Endothelial cell of umbilical vein (primary cell): ENCODE measurements at regions not wholly inside any gene's neighbourhood (a gene's known extent, or its start where the extent isn't known, plus 50 kb on each side); places are given as distances from the start of the nearest gene placed in this dataset.

Experiments used
- BruUV-seq: library from RNA; stranded (reverse); fragments of 400-500 nt; replicated peaks from 2 replicates; lab custom pipeline; 2021; lab: Mats Ljungman, UMichigan
- CTCF ChIA-PET: fragments of 300-600, 350-600 bp; sonication (Branson Sonifier 250); formaldehyde crosslinking; loops from one replicate; lab custom pipeline; 2021; ENCODE audit warnings: antibody characterized with exemption, inconsistent platforms; lab: Charles Lee
- POLR2A ChIA-PET: fragments of 300-600, 350-600 bp; sonication (Branson Sonifier 250); formaldehyde crosslinking; loops from one replicate; lab custom pipeline; 2021; ENCODE audit warnings: antibody characterized with exemption, inconsistent platforms; lab: Charles Lee
- DNase-seq: peaks from one replicate; pipeline ENCODE4 v3.0.0-alpha.2; 2011; ENCODE audit warnings: low read depth, low spot score
- FAIRE-seq: peaks from 2 replicates; lab custom pipeline; 2011; peaks lifted over from hg19 to GRCh38; lab: Jason Lieb, UNC
- H2AFZ ChIP-seq: 2 replicates; pipeline ENCODE4 v1.6.0; 2012; ENCODE audit warnings: low read depth, low read length, control low read depth, inconsistent platforms
- H3K27ac ChIP-seq: 2 replicates; pipeline ENCODE4 v1.5.1; 2011; ENCODE audit warnings: low read depth, mild to moderate bottlenecking, control low read depth, low read length, moderate library complexity; ENCODE audit not compliant: insufficient read depth
- H3K27me3 ChIP-seq, 2 experiments: 2 replicates each; pipeline versions ENCODE4 v1.6.0 to v1.6.1; 2011; ENCODE audit warnings: low read length in 2 of 2, mixed read lengths in 1 of 2; ENCODE audit not compliant: control insufficient read depth in 2 of 2, insufficient read depth in 2 of 2
- H3K36me3 ChIP-seq, 2 experiments: 2 replicates in 1 of 2; 3 replicates in 1 of 2; pipeline ENCODE4 v1.5.1; 2011; ENCODE audit warnings: low read length in 2 of 2, mild to moderate bottlenecking in 1 of 2, moderate library complexity in 1 of 2; ENCODE audit not compliant: control insufficient read depth in 2 of 2, insufficient read depth in 2 of 2; ENCODE audit errors: extremely low read depth in 1 of 2
- H3K4me1 ChIP-seq: 3 replicates; pipeline ENCODE4 v1.5.1; 2011; ENCODE audit warnings: mild to moderate bottlenecking, low read length; ENCODE audit not compliant: control insufficient read depth, insufficient read depth; ENCODE audit errors: extremely low read depth
- H3K4me2 ChIP-seq: 2 replicates; pipeline ENCODE4 v1.6.1; 2011; ENCODE audit warnings: low read length, control low read depth, mixed read lengths; ENCODE audit not compliant: insufficient read depth
- H3K4me3 ChIP-seq, 3 experiments: fragments of 200-600 bp in 1 of 3; sonication (generic), shearing (Covaris generic) in 1 of 3; replicated peaks in 1 of 3; 2 replicates each; pipeline ENCODE4 v1.5.1; 2011 to 2016; ENCODE audit warnings: control low read depth in 3 of 3, low read length in 3 of 3, mild to moderate bottlenecking in 2 of 3, inconsistent platforms in 1 of 3, low read depth in 1 of 3, moderate library complexity in 1 of 3; ENCODE audit not compliant: insufficient read depth in 1 of 3
- H3K79me2 ChIP-seq: 2 replicates; pipeline ENCODE4 v1.6.0; 2012; ENCODE audit warnings: low read length, inconsistent platforms; ENCODE audit not compliant: control insufficient read depth, insufficient read depth
- H3K9ac ChIP-seq: replicated peaks from 2 replicates; pipeline ENCODE3; 2011; ENCODE audit warnings: low read length, control low read depth; ENCODE audit not compliant: insufficient read depth; ENCODE audit errors: extremely low read depth
- H3K9me1 ChIP-seq: replicated peaks from 3 replicates; pipeline ENCODE4 v1.6.0; 2011; ENCODE audit warnings: mild to moderate bottlenecking, low read length; ENCODE audit not compliant: control insufficient read depth, insufficient read depth; ENCODE audit errors: extremely low read depth
- H3K9me3 ChIP-seq: replicated peaks from 2 replicates; pipeline ENCODE4 v1.5.1; 2012; ENCODE audit warnings: low read length, inconsistent platforms; ENCODE audit not compliant: control insufficient read depth, insufficient read depth
- H4K20me1 ChIP-seq: replicated peaks from 2 replicates; pipeline ENCODE3; 2011; ENCODE audit warnings: mild to moderate bottlenecking, low read length; ENCODE audit not compliant: control insufficient read depth, insufficient read depth; ENCODE audit errors: extremely low read depth
- EZH2 ChIP-seq: IDR thresholded peaks from 2 replicates; pipeline ENCODE4 v1.6.1; 2012; ENCODE audit warnings: borderline replicate concordance, low read depth, mild to moderate bottlenecking, moderate library complexity, low read length, inconsistent platforms; ENCODE audit not compliant: severe bottlenecking
- GATA2 ChIP-seq: IDR thresholded peaks from 2 replicates; pipeline ENCODE4 v1.7.0; 2011; ENCODE audit warnings: low read depth, mild to moderate bottlenecking, moderate library complexity, mixed read lengths, low read length; ENCODE audit not compliant: insufficient read length, insufficient read depth
- MYC ChIP-seq: IDR thresholded peaks from one replicate; pipeline ENCODE4 v1.6.1; 2011; ENCODE audit warnings: mild to moderate bottlenecking, low read depth, low read length
- POLR2A ChIP-seq: IDR thresholded peaks from 2 replicates; pipeline ENCODE4 v1.6.1; 2012; ENCODE audit warnings: low read depth, mild to moderate bottlenecking, control low read depth, low read length
- POLR2AphosphoS5 ChIP-seq: IDR thresholded peaks from 2 replicates; pipeline ENCODE4 v1.6.1; 2012; ENCODE audit warnings: low read depth, mild to moderate bottlenecking, control low read depth, low read length, moderate library complexity; ENCODE audit not compliant: insufficient read depth
- dilution Hi-C: fragments of 300-500 bp; cut with MboI; formaldehyde crosslinking; loops from one replicate; pipeline ENCODE4 v1.15.0; 2019; ENCODE audit warnings: low sequenced_read_pairs; ENCODE audit not compliant: extremely low pct_ligation_motif_present
- intact Hi-C: fragments of 100-400 bp; cut with micrococcal nuclease; formaldehyde crosslinking; loops from one replicate; pipeline ENCODE4 v1.10.0; 2022
- TF ChIP-seq, protein P1 (sequence below): IDR thresholded peaks from 2 replicates; pipeline ENCODE4 v1.6.1; 2011; ENCODE audit not compliant: insufficient read depth, insufficient read length
- TF ChIP-seq, protein P2 (sequence below), 2 donors: IDR thresholded peaks; 1 replicate in 1 of 2; 2 replicates in 1 of 2; pipeline ENCODE4 v1.5.1; 2011; ENCODE audit warnings: low read length in 2 of 2, mild to moderate bottlenecking in 2 of 2, moderate library complexity in 2 of 2, control low read depth in 1 of 2, inconsistent platforms in 1 of 2, low read depth in 1 of 2; ENCODE audit not compliant: insufficient read depth in 1 of 2; ENCODE audit errors: extremely low read depth in 1 of 2

GRCh38 chr10:108203905-108204527 lies 1039.5 kb upstream of the SORCS1 start:
- H3K4me1 ChIP-seq, result no peaks in the 10 kb centered on the region
- DNase-seq (no peak), FAIRE-seq (no peak)
- dilution Hi-C loops (no loop called here), intact Hi-C loops (no loop called here)
- H3K9ac ChIP-seq, result no peak overlapping the region
- BruUV-seq, result no TSS peak
- no peaks in the 10 kb centered on the region for H3K79me2 ChIP-seq
- no peak overlapping the region for H3K4me2 ChIP-seq
- H3K36me3 ChIP-seq, result no peaks in the 10 kb centered on the region
- TF ChIP-seq POLR2A, result no peak
- TF ChIP-seq, protein P1, sequence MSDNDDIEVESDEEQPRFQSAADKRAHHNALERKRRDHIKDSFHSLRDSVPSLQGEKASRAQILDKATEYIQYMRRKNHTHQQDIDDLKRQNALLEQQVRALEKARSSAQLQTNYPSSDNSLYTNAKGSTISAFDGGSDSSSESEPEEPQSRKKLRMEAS, result no peak
- TF ChIP-seq EZH2, result no peak
- no peaks in the 10 kb centered on the region for H3K27me3 ChIP-seq
- no peak overlapping the region for H2AFZ ChIP-seq
- H3K9me3 ChIP-seq, result peaks cover 4% of the 10 kb centered on the region
- H3K4me3 ChIP-seq, result no peak overlapping the region
- ChIA-PET POLR2A (no interaction called here), CTCF (no interaction called here)
- H3K9me1 ChIP-seq, result no peaks in the 10 kb centered on the region
- no peak overlapping the region for H3K27ac ChIP-seq
- H4K20me1 ChIP-seq, result no peaks in the 10 kb centered on the region

DNA sequence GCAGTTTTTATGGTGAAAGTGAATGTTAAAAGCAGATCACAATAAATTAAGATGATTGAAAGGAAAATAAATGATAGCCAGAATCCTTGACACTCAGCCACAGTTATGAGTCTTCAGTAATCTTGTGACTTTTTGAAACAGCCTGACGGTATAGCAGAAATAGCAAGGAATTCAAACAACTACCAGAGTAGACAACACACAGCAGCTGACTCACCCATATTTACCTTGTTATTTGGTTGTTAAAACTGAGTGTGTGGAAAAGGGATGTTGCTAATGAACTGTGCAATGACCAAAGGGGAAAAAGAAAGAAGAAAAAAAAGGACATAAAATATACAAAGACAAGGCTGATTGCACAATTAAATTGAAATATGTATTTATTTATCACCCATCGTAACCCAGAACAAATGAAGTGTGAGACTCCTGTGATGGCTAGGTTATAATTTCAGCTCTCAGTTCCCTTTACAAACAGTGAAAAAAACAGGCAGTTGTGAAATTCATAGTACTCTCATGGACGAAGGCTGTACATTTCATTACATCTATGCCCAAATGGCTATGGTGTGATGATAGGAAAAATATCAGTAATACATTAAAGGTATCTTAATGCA lies 1023.0 kb upstream of the SORCS1 start:
- Histone ChIP-seq H3K27me3 (no peaks in the 10 kb centered on the region), H3K9ac (no peak overlapping the region), H3K4me2 (no peak overlapping the region), H2AFZ (no peak overlapping the region), H3K79me2 (no peaks in the 10 kb centered on the region), H3K27ac (no peak overlapping the region), H3K4me3 (no peak overlapping the region), H3K9me3 (no peaks in the 10 kb centered on the region), H3K9me1 (no peaks in the 10 kb centered on the region), H3K4me1 (no peaks in the 10 kb centered on the region), H3K36me3 (no peaks in the 10 kb centered on the region), H4K20me1 (no peaks in the 10 kb centered on the region)
- intact Hi-C loops (no loop called here), dilution Hi-C loops (no loop called here)
- BruUV-seq, result no TSS peak
- DNase-seq, result no peak
- CTCF ChIA-PET, result no interaction called here
- POLR2A ChIA-PET, result no interaction called here
- TF ChIP-seq GATA2, result no peak
- no peak for TF ChIP-seq EZH2
- TF ChIP-seq POLR2AphosphoS5, result no peak
- TF ChIP-seq, protein P2, sequence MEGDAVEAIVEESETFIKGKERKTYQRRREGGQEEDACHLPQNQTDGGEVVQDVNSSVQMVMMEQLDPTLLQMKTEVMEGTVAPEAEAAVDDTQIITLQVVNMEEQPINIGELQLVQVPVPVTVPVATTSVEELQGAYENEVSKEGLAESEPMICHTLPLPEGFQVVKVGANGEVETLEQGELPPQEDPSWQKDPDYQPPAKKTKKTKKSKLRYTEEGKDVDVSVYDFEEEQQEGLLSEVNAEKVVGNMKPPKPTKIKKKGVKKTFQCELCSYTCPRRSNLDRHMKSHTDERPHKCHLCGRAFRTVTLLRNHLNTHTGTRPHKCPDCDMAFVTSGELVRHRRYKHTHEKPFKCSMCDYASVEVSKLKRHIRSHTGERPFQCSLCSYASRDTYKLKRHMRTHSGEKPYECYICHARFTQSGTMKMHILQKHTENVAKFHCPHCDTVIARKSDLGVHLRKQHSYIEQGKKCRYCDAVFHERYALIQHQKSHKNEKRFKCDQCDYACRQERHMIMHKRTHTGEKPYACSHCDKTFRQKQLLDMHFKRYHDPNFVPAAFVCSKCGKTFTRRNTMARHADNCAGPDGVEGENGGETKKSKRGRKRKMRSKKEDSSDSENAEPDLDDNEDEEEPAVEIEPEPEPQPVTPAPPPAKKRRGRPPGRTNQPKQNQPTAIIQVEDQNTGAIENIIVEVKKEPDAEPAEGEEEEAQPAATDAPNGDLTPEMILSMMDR (IDR thresholded peaks at IDR 0.05; ENCODE audit: extremely low read depth in 1 of 2, insufficient read depth in 1 of 2, low read depth in 1 of 2, low read length in 2 of 2), result no peak
- no peak for TF ChIP-seq MYC
- FAIRE-seq, result no peak
